GM12878 (cell line): ENCODE measurements at regions not wholly inside any gene's neighbourhood (a gene's known extent, or its start where the extent isn't known, plus 50 kb on each side); places are given as distances from the start of the nearest gene placed in this dataset.

ENCODE experiments used
- ATAC-seq: fragments of 200-7000 bp; cut with Tn5 transposase; 3 replicates; pipeline ENCODE4 v1.9.1; 2020; ENCODE audit warnings: mild to moderate bottlenecking, moderate library complexity
- BruUV-seq: library from RNA; stranded (reverse); fragments of 400-500 nt; replicated peaks from 2 replicates; lab custom pipeline; 2021; lab: Mats Ljungman, UMichigan
- CTCF ChIA-PET: fragments of 300-600 bp; sonication (Branson Sonifier 250); formaldehyde crosslinking; extraction: SDS; loops from one replicate; lab custom pipeline; 2021; ENCODE audit warnings: inconsistent platforms; lab: Yijun Ruan, JAX
- POLR2A ChIA-PET: fragments of 350-600 bp; formaldehyde crosslinking; extraction: SDS; loops from one replicate; lab custom pipeline; 2021; ENCODE audit warnings: inconsistent platforms; lab: Charles Lee
- RAD21 ChIA-PET: fragments of 300-600 bp; sonication (Branson Sonifier 250); formaldehyde crosslinking; loops from one replicate; lab custom pipeline; 2023; ENCODE audit warnings: antibody characterized with exemption; ENCODE audit not compliant: unreplicated experiment; lab: Charles Lee
- SMC1A ChIA-PET: fragments of 300-600 bp; sonication (Branson Sonifier 250); formaldehyde crosslinking; loops from one replicate; lab custom pipeline; 2023; ENCODE audit not compliant: unreplicated experiment, uncharacterized antibody; lab: Charles Lee
- DNase-seq: peaks from one replicate; pipeline ENCODE4 v3.0.0-alpha.2; 2011; ENCODE audit warnings: low read depth, low spot score
- FAIRE-seq: peaks from 3 replicates; lab custom pipeline; 2011; peaks lifted over from hg19 to GRCh38; lab: Jason Lieb, UNC
- H2AFZ ChIP-seq: 2 replicates; pipeline ENCODE4 v1.6.0; 2011; ENCODE audit warnings: low read depth, low read length, control low read depth; ENCODE audit not compliant: control insufficient read depth
- H3K27ac ChIP-seq: 2 replicates; pipeline ENCODE4 v1.5.1; 2011; ENCODE audit warnings: control low read depth; ENCODE audit not compliant: control insufficient read depth, insufficient read depth
- H3K27me3 ChIP-seq, 2 experiments: replicated peaks in 1 of 2; 2 replicates each; pipeline versions ENCODE4 v1.6.0 to v1.6.1; 2011; ENCODE audit warnings: low read length in 1 of 2; ENCODE audit not compliant: control insufficient read depth in 2 of 2, insufficient read depth in 2 of 2
- H3K36me3 ChIP-seq, 2 experiments: 2 replicates each; pipeline ENCODE4 v1.5.1; 2011; ENCODE audit warnings: low read length in 1 of 2; ENCODE audit not compliant: control insufficient read depth in 2 of 2, insufficient read depth in 2 of 2
- H3K4me1 ChIP-seq: 2 replicates; pipeline ENCODE4 v1.6.1; 2011; ENCODE audit warnings: mild to moderate bottlenecking, low read length, moderate library complexity, mixed read lengths; ENCODE audit not compliant: control insufficient read depth, insufficient read depth
- H3K4me2 ChIP-seq: 2 replicates; pipeline ENCODE4 v1.6.0; 2011; ENCODE audit warnings: control low read depth; ENCODE audit not compliant: control insufficient read depth, insufficient read depth
- H3K4me3 ChIP-seq: fragments of 200-600 bp; sonication (generic); 2 replicates; pipeline ENCODE4 v1.5.1; 2016
- H3K79me2 ChIP-seq: 2 replicates; pipeline ENCODE4 v1.6.0; 2011; ENCODE audit warnings: low read length; ENCODE audit not compliant: control insufficient read depth, insufficient read depth
- H3K9ac ChIP-seq: 2 replicates; pipeline ENCODE4 v1.8.0; 2011; ENCODE audit warnings: low read length, control low read depth, mixed read lengths; ENCODE audit not compliant: control insufficient read depth, insufficient read depth
- H3K9me3 ChIP-seq: replicated peaks from 3 replicates; pipeline ENCODE4 v1.5.1; 2011; ENCODE audit warnings: mild to moderate bottlenecking, low read length; ENCODE audit not compliant: control insufficient read depth, insufficient read depth
- H4K20me1 ChIP-seq: 2 replicates; pipeline ENCODE4 v1.6.0; 2011; ENCODE audit not compliant: control insufficient read depth, insufficient read depth
- BRCA1 ChIP-seq: IDR thresholded peaks from 2 replicates; pipeline ENCODE4 v1.6.1; 2011; ENCODE audit warnings: low read depth, low read length, improper control_type of control experiment
- E2F4 ChIP-seq: IDR thresholded peaks from 2 replicates; pipeline ENCODE4 v1.6.1; 2012; ENCODE audit warnings: low read depth, low read length, improper control_type of control experiment
- EP300 ChIP-seq, 2 experiments: fragments of 150-350 bp in 1 of 2; IDR thresholded peaks; 2 replicates each; pipeline ENCODE4 v1.6.1; 2011 to 2012; ENCODE audit warnings: low read depth in 2 of 2, low read length in 2 of 2, borderline replicate concordance in 1 of 2, improper control_type of control experiment in 1 of 2, inconsistent platforms in 1 of 2; ENCODE audit not compliant: control insufficient read depth in 1 of 2
- EZH2 ChIP-seq: IDR thresholded peaks from 2 replicates; pipeline ENCODE4 v1.6.1; 2012; ENCODE audit warnings: low read depth, mild to moderate bottlenecking, control low read depth, inconsistent platforms, low read length, borderline replicate concordance; ENCODE audit not compliant: control insufficient read depth
- GABPA ChIP-seq: IDR thresholded peaks from 2 replicates; pipeline ENCODE4 v1.6.1; 2014; ENCODE audit warnings: antibody characterized with exemption, low read depth, mild to moderate bottlenecking, inconsistent platforms
- IRF4 ChIP-seq: IDR thresholded peaks from 2 replicates; pipeline ENCODE4 v1.6.1; 2011; ENCODE audit warnings: low read depth, low read length
- JUND ChIP-seq: IDR thresholded peaks from 2 replicates; pipeline ENCODE4 v1.6.1; 2012; ENCODE audit warnings: low read depth, mild to moderate bottlenecking, low read length, improper control_type of control experiment, moderate library complexity
- PAX5 ChIP-seq: IDR thresholded peaks from 2 replicates; pipeline ENCODE4 v1.6.1; 2011; ENCODE audit warnings: low read depth, low read length, borderline replicate concordance
- POLR2AphosphoS5 ChIP-seq: IDR thresholded peaks from 2 replicates; pipeline ENCODE4 v1.6.1; 2011; ENCODE audit warnings: mild to moderate bottlenecking, low read length, inconsistent platforms
- RAD51 ChIP-seq: fragments of 450-650 bp; IDR thresholded peaks from 2 replicates; pipeline ENCODE4 v1.6.1; 2016; ENCODE audit warnings: moderate library complexity, mild to moderate bottlenecking, inconsistent platforms
- SIX5 ChIP-seq: IDR thresholded peaks from 2 replicates; pipeline ENCODE4 v1.6.1; 2011; ENCODE audit warnings: mild to moderate bottlenecking, low read depth, low read length, moderate library complexity; ENCODE audit not compliant: severe bottlenecking
- TBL1XR1 ChIP-seq: IDR thresholded peaks from 2 replicates; pipeline ENCODE4 v1.6.1; 2012; ENCODE audit warnings: low read depth, low read length, improper control_type of control experiment
- ZNF622 ChIP-seq: fragments of 450-650 bp; IDR thresholded peaks from 2 replicates; pipeline ENCODE4 v1.6.1; 2017; ENCODE audit warnings: mild to moderate bottlenecking, inconsistent platforms
- ZNF687 ChIP-seq: fragments of 450-650 bp; IDR thresholded peaks from 2 replicates; pipeline ENCODE4 v1.6.1; 2017; ENCODE audit warnings: mild to moderate bottlenecking, moderate library complexity
- ZZZ3 ChIP-seq: IDR thresholded peaks from 2 replicates; pipeline ENCODE4 v1.6.1; 2011; ENCODE audit warnings: low read depth; ENCODE audit not compliant: control insufficient read depth, insufficient read length
- WGBS: methylation state at CpG from one replicate; pipeline ENCODE4 v1.1.6; 2016; ENCODE audit warnings: low lambda C conversion rate; ENCODE audit not compliant: insufficient replicate concordance, insufficient coverage; ENCODE audit errors: missing lambda C conversion rate; 5-methylcytosine and 5-hydroxymethylcytosine counted together
- in situ Hi-C: fragments of 300-500 bp; cut with MboI; formaldehyde crosslinking; loops from 9 replicates; pipeline ENCODE4 v1.14.3; 2018; ENCODE audit warnings: mixed read lengths
- intact Hi-C: fragments of 100-400 bp; cut with micrococcal nuclease; formaldehyde crosslinking; loops from one replicate; pipeline ENCODE4 v1.14.2; 2022; ENCODE audit not compliant: unreplicated experiment
- TF ChIP-seq, protein P1 (sequence below): fragments of 150-350 bp; IDR thresholded peaks from 2 replicates; pipeline ENCODE4 v1.6.1; 2016; ENCODE audit warnings: low read depth, low read length

DNA sequence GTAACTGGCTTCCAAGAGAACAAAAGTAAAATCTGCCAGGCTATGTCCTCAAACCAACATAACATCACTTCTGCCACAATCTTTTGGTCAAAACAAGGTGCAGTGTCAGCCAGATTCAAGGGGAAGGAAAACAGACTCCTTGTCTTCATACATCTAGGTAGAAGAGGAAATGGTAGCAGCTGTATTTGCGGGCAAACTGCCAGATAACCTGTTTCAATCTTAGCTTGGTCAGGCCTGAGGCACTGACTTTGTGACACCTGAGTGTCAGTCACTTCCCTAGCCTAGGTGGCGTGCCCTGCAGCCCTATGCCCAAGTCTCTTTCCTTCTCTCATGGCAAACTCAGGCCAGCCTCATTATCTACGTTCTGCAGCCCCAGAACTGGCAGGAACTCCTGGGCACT lies 146.2 kb upstream of the JADE1 start (continued):
- no peak for TF ChIP-seq POLR2AphosphoS5
- no peak for TF ChIP-seq GABPA
- no peak for TF ChIP-seq SIX5

GRCh38 chr4:128661479-128661878 lies 148.0 kb upstream of the JADE1 start:
- Histone ChIP-seq H4K20me1 (no peaks in the 10 kb centered on the region), H3K4me1 (peaks cover 4% of the 10 kb centered on the region; the same call in 1 of the 2 replicates), H3K79me2 (no peaks in the 10 kb centered on the region), H3K27me3 (no peaks in the 10 kb centered on the region), H2AFZ (no peak overlapping the region), H3K4me2 (no peak overlapping the region), H3K36me3 (no peaks in the 10 kb centered on the region), H3K9me3 (no peaks in the 10 kb centered on the region), H3K4me3 (no peak overlapping the region), H3K9ac (no peak overlapping the region), H3K27ac (no peak overlapping the region)
- ChIA-PET SMC1A (interaction anchor here (0.6 to 1.7 kb wide), 2 partner anchors 13 to 426 kb away, joined by 3 to 13 read pairs; no protein-coding TSS in a partner anchor), POLR2A (no interaction called here), CTCF (interaction anchor here (0.5 kb wide), 1 partner anchor 57 kb away, joined by 3 read pairs; no protein-coding TSS in a partner anchor), RAD21 (no interaction called here)
- no peak for DNase-seq
- FAIRE-seq: no peak
- no TSS peak for BruUV-seq
- ATAC-seq: no peak
- 64% methylated on average over 6 of the region's 6 CpGs for WGBS
- intact Hi-C loops (no loop called here), in situ Hi-C loops (no loop called here)
- TF ChIP-seq, protein P1, sequence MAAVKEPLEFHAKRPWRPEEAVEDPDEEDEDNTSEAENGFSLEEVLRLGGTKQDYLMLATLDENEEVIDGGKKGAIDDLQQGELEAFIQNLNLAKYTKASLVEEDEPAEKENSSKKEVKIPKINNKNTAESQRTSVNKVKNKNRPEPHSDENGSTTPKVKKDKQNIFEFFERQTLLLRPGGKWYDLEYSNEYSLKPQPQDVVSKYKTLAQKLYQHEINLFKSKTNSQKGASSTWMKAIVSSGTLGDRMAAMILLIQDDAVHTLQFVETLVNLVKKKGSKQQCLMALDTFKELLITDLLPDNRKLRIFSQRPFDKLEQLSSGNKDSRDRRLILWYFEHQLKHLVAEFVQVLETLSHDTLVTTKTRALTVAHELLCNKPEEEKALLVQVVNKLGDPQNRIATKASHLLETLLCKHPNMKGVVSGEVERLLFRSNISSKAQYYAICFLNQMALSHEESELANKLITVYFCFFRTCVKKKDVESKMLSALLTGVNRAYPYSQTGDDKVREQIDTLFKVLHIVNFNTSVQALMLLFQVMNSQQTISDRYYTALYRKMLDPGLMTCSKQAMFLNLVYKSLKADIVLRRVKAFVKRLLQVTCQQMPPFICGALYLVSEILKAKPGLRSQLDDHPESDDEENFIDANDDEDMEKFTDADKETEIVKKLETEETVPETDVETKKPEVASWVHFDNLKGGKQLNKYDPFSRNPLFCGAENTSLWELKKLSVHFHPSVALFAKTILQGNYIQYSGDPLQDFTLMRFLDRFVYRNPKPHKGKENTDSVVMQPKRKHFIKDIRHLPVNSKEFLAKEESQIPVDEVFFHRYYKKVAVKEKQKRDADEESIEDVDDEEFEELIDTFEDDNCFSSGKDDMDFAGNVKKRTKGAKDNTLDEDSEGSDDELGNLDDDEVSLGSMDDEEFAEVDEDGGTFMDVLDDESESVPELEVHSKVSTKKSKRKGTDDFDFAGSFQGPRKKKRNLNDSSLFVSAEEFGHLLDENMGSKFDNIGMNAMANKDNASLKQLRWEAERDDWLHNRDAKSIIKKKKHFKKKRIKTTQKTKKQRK: no peak
- TF ChIP-seq E2F4: no peak
- no peak for TF ChIP-seq ZZZ3
- no peak for TF ChIP-seq PAX5
- TF ChIP-seq TBL1XR1: no peak
- no peak for TF ChIP-seq EP300 (IDR thresholded peaks at IDR 0.05; ENCODE audit: borderline replicate concordance in 1 of 2, control insufficient read depth in 1 of 2, low read depth in 2 of 2, low read length in 2 of 2)
- no peak for TF ChIP-seq BRCA1
- TF ChIP-seq RAD51: no peak
- no peak for TF ChIP-seq IRF4
- TF ChIP-seq JUND: no peak
- TF ChIP-seq ZNF687: no peak
- TF ChIP-seq EZH2: no peak
- TF ChIP-seq ZNF622: no peak
